ENCODE measurements at regions not wholly inside any gene's neighbourhood (a gene's known extent, or its start where the extent isn't known, plus 50 kb on each side); places are given as distances from the start of the nearest gene placed in this dataset.

- TF ChIP-seq CTCF (IDR thresholded peaks at IDR 0.05) (no peak), POLR2A (IDR thresholded peaks at IDR 0.05) (no peak)
Measured at GRCh38 chr11:35061516-35062440, 77.2 kb upstream of the CD44 start.
